ENCODE measurements at regions not wholly inside any gene's neighbourhood (a gene's known extent, or its start where the extent isn't known, plus 50 kb on each side); places are given as distances from the start of the nearest gene placed in this dataset.
"Not testable (repeated sequence)": the region's sequence is repeated elsewhere in the genome, so short reads cannot be mapped to it uniquely, and the experiment has no call there.

DNA sequence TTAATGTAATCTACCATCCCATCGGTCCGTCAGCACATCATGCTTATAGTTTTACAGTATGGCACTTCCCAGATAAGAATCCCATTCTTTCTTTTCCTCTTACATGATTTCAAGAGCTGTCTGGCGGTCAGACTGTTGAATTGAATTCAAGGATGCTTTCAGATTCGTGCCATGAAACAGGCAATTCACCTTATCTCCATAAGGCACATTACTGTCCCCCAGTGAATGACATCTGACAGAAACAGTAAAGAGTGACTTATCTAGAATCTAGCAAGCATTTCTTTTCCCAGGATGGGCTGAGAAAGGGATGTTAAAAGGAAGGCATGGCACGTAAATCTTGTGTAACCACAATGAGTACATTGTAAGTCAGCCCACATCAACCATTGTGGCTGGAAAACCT lies 61.1 kb upstream of the SEM1 start:
- no peak for DNase-seq
- no peak overlapping the region for H3K27ac Mint-ChIP-seq
- no peak for ATAC-seq (replicated peaks in 1 of 2)
- H3K4me3 Mint-ChIP-seq = no peak overlapping the region
- H3K4me1 Mint-ChIP-seq (ENCODE audit: low read depth) = no peaks in the 10 kb centered on the region
- peaks cover 0 to 2% of the 10 kb centered on the region in 2 donors for H3K36me3 Mint-ChIP-seq (ENCODE audit: insufficient read depth in 2 of 2)
- H3K9me3 Mint-ChIP-seq = no peaks in the 10 kb centered on the region
- peaks cover 60% of the 10 kb centered on the region for H3K27me3 Mint-ChIP-seq (ENCODE audit: low read depth)

DNA sequence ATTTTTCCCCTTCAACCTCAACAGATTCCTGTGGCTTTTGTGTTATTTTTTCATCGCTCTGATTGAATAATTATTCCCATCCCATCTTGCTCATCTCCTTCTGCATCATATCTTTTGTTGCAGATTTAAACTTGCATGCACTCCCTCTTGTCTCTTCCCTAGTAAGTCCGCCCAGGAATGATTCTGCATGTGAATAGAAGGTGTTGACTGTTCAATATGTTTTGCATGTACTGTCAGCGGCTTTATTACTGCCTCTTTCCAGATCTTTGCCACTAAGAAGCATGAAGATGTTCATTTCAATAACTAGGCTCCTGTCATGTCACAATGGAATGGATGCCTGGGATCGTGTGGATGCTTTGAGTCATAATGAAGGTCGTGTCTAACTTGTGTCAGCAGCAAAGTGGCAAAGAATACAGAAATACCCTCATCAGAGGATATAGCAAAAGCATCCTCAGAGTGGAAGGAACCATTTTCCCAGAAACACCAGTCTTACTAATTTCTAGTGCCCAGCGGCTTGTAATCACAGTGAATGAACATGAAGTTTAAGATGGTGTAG lies 62.6 kb upstream of the SEM1 start:
- ATAC-seq (replicated peaks in 1 of 2) = no peak
- H3K27me3 Mint-ChIP-seq (ENCODE audit: low read depth) = peaks cover 63% of the 10 kb centered on the region
- no peak overlapping the region for H3K27ac Mint-ChIP-seq
- no peak for DNase-seq
- peaks cover 0 to 2% of the 10 kb centered on the region in 2 donors for H3K36me3 Mint-ChIP-seq (ENCODE audit: insufficient read depth in 2 of 2)
- H3K4me3 Mint-ChIP-seq = no peak overlapping the region
- no peaks in the 10 kb centered on the region for H3K9me3 Mint-ChIP-seq
- H3K4me1 Mint-ChIP-seq (ENCODE audit: low read depth) = no peaks in the 10 kb centered on the region

DNA sequence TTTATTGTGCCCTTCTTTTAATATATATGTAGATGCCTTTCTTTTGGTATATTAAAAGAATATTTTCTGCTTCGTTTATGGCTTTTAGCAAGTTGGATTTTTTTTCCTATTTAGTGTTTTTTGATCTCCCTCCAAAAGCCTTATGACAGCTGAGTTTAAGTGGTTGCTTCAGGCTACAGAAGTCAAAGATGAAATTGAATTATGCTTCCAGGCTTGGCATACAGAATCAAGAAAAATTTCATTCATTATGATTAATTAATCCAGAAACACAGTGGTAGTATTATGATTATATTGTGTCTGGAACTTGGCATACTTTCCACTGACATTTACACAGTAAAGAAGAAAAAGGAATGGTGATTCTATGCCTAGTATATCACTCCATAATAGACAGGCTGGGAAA lies 63.8 kb upstream of the SEM1 start:
- Mint-ChIP-seq H3K4me1 (ENCODE audit: low read depth) (no peaks in the 10 kb centered on the region), H3K4me3 (no peak overlapping the region), H3K27ac (no peak overlapping the region), H3K27me3 (ENCODE audit: low read depth) (peaks cover 63% of the 10 kb centered on the region), H3K36me3 (ENCODE audit: insufficient read depth in 2 of 2) (peaks cover 0 to 2% of the 10 kb centered on the region in 2 donors), H3K9me3 (no peaks in the 10 kb centered on the region)
- no peak for DNase-seq
- ATAC-seq (replicated peaks in 1 of 2) = no peak

DNA sequence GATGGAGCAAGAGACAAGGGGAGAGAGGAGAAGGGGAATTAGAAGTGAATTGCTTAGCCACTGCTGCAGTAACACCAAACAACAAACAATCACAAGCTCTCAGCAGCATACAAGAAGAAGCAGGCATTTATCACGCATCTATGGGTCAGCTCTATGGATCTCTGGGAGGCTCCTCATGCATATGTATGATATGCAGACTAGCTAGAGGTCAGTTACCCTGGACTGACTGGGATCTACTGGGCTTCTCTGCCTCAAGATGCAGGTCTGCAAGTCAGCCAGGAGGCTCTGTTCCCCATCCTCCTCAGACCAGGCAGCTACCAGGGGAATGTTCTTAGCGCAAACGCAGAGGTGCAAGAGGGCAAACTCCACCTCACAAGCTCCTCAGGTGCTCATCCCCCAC lies 64.7 kb upstream of the SEM1 start:
- Mint-ChIP-seq H3K4me1 (ENCODE audit: low read depth) (no peaks in the 10 kb centered on the region), H3K9me3 (no peaks in the 10 kb centered on the region), H3K36me3 (ENCODE audit: insufficient read depth in 2 of 2) (no peaks in the 10 kb centered on the region), H3K27ac (no peak overlapping the region), H3K27me3 (ENCODE audit: low read depth) (peaks cover 56% of the 10 kb centered on the region), H3K4me3 (no peak overlapping the region)
- ATAC-seq (replicated peaks in 1 of 2) = no peak
- DNase-seq = no peak

DNA sequence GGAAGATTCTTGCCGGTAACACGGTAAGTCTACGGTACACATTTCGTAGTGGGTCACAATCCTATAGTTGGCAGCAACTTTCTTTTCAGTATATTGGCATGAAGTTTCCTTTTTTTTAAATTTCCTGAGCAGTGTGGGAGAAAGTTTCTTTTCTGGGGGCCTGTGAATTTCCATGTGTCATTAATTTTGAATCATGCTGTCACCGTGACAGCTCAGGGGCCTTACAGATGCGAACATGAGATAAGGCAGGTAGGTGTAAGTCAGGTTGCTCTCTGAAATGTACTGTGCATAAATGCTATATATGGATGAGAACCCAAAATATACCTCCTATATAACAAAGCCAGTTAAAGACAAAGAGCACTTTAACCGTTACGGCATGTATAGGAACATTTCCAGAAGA lies 65.4 kb upstream of the SEM1 start:
- no peaks in the 10 kb centered on the region for H3K36me3 Mint-ChIP-seq (ENCODE audit: insufficient read depth in 2 of 2)
- H3K27me3 Mint-ChIP-seq (ENCODE audit: low read depth) = peaks cover 49% of the 10 kb centered on the region
- H3K4me3 Mint-ChIP-seq = no peak overlapping the region
- no peaks in the 10 kb centered on the region for H3K4me1 Mint-ChIP-seq (ENCODE audit: low read depth)
- no peak overlapping the region for H3K27ac Mint-ChIP-seq
- H3K9me3 Mint-ChIP-seq = no peaks in the 10 kb centered on the region
- no peak for DNase-seq
- ATAC-seq (replicated peaks in 1 of 2) = no peak

DNA sequence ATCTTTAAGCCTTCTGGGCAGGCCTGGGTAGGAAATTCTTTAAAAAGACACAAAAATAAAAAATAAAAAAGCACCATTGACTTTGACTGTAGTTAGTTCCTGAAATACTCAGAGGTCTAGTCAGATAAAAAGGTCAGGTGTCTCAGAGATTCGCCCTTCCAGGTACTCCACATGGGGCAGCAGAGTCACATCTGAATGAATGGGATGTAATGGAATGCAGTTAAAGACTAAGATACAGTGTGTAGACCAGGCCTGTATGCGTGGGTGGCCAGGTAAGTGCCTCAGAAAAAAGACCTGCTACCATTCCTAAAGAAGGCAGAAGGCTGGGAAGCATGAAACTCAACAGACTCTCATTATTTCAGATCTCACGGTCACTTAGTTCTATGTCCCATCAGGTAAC lies 68.6 kb upstream of the SEM1 start:
- Mint-ChIP-seq H3K36me3 (ENCODE audit: insufficient read depth in 2 of 2) (no peaks in the 10 kb centered on the region), H3K27ac (no peak overlapping the region), H3K4me3 (no peak overlapping the region), H3K9me3 (no peaks in the 10 kb centered on the region), H3K4me1 (ENCODE audit: low read depth) (no peaks in the 10 kb centered on the region), H3K27me3 (ENCODE audit: low read depth) (peaks cover 26% of the 10 kb centered on the region)
- DNase-seq (no peak), ATAC-seq (replicated peaks in 1 of 2) (no peak)

DNA sequence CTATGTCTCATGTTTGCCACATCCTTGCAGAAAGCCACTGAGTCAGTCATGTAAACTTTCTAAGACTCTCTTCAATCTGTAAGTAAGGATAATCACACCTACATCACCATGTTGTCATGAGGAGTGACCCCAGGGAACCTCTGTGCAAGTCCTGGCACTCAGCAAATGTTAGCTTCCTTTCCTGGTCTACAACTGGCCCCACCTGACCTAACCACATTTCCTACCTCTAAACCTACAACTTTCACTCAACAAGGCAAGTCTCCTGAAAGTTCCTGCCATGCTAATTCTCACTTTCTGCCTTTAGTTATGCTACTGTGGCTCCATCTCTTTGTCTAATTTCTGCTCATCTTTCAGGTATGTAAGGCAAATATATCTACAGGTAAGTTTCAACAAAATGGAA lies 72.3 kb upstream of the SEM1 start:
- H3K9me3 Mint-ChIP-seq = no peaks in the 10 kb centered on the region
- H3K27me3 Mint-ChIP-seq (ENCODE audit: low read depth) = no peaks in the 10 kb centered on the region
- DNase-seq = no peak
- no peaks in the 10 kb centered on the region for H3K36me3 Mint-ChIP-seq (ENCODE audit: insufficient read depth in 2 of 2)
- no peak overlapping the region for H3K4me3 Mint-ChIP-seq
- ATAC-seq (replicated peaks in 1 of 2) = no peak
- no peaks in the 10 kb centered on the region for H3K4me1 Mint-ChIP-seq (ENCODE audit: low read depth)
- no peak overlapping the region for H3K27ac Mint-ChIP-seq

DNA sequence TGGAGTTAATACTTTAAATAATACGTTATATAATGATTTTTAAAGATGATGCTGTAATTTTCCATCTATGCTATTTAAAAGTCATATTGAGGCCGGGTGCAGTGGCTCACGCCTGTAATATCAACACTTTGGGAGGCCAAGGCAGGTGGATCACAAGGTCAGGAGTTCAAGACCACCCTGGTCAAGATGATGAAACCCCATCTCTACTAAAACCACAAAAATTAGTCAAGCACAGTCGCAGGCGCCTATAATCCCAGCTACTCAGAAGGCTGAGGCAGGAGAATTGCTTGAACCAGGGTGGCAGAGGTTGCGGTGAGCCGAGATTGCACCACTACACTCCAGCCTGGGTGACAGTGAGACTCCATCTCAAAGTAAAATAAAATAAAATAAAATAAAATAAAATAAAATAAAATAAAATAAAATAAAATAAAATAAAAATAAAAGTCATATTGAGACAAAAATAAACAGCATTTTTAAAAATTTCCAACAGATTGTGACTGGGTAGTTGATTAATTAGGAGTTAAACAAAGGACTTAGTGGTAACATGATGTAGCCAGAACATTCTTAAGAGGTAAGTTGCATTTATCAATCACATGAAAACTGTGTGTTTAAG lies 73.1 kb upstream of the SEM1 start:
- not testable (repeated sequence) for DNase-seq; H3K9me3 Mint-ChIP-seq; H3K27me3 Mint-ChIP-seq (ENCODE audit: low read depth); H3K27ac Mint-ChIP-seq; H3K4me1 Mint-ChIP-seq (ENCODE audit: low read depth); ATAC-seq (replicated peaks in 1 of 2); H3K36me3 Mint-ChIP-seq (ENCODE audit: insufficient read depth in 2 of 2); H3K4me3 Mint-ChIP-seq

DNA sequence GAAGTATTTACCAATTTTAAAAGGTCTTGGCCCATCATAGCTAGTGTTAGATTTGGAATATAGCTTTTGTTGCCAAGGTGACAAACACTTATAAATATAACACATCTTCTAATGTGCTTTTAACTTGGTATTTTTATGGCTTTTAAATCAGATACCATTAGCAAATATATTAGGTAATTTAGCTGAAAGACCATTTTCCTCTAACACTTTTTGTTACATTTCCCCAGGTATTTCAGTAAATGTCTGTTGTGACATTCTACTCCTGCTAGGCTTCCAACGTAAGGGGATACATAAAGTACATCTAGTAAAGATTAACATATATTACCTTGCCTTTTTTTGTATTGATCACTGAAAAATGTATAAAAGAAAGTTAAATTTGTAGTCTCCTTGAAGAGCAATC lies 75.0 kb upstream of the SEM1 start:
- no peaks in the 10 kb centered on the region for H3K4me1 Mint-ChIP-seq (ENCODE audit: low read depth)
- no peaks in the 10 kb centered on the region for H3K36me3 Mint-ChIP-seq (ENCODE audit: insufficient read depth in 2 of 2)
- H3K4me3 Mint-ChIP-seq = no peak overlapping the region
- no peak overlapping the region for H3K27ac Mint-ChIP-seq
- peaks cover 4% of the 10 kb centered on the region for H3K27me3 Mint-ChIP-seq (ENCODE audit: low read depth)
- H3K9me3 Mint-ChIP-seq = no peaks in the 10 kb centered on the region
- no peak for ATAC-seq (replicated peaks in 1 of 2)
- no peak for DNase-seq

DNA sequence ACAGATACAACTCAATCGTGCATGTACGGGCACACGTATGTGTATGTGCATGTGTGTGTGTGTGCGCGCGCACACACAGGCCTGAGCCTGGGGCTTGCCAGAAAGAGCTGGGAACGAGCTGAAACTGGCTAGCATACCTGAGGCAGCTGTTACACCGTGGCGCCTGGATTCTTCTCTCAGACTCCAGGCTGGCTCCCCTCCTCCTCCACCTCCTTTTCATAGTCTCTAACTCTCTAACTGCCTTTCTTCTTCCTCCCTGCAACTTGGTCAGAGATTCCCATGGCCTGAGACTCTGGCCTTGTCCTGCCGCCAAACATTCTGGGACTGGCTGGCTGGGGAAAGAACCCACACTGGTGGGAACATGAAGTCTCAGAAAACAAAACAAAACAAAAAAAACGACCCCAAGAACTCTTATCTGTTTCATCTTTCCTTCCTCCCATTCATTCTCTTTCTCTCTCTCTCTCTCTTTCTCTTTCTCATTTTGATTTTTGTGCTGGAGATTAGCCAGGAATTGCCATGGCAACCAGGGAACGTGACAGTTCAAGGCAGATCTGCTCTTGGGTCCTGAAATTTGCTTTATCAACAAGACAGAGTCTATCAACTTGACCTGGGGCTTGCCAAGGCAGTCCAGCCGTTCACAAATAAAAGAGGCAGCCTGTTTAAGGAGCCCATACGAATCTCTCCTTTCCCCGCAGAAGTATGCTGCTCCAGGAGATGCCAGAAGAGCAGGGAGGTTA lies 76.8 kb upstream of the SEM1 start:
- ATAC-seq (replicated peaks in 1 of 2) = no peak
- Mint-ChIP-seq H3K36me3 (ENCODE audit: insufficient read depth in 2 of 2) (no peaks in the 10 kb centered on the region), H3K27me3 (ENCODE audit: low read depth) (peaks cover 7% of the 10 kb centered on the region)

DNA sequence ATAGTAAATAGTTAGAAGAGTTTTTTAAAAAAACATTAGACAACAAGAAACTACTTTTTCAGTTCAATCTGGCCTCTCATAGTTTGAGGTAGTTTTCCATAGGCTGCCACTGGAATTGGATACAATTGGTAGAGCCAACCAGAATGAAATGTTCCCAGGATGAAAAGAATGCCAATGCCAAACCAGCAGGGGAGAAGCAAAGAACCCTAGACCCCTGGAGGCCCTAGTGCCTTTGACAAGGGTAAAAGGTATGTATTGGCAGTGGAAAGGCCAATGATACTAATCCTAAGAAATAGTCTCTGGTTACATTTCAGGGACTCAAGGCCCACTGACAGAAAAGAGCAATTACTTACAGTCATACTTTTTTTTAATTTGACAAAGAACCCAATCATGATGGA lies 77.4 kb upstream of the SEM1 start:
- no peaks in the 10 kb centered on the region for H3K36me3 Mint-ChIP-seq (ENCODE audit: insufficient read depth in 2 of 2)
- no peak overlapping the region for H3K27ac Mint-ChIP-seq
- ATAC-seq (replicated peaks in 1 of 2) (no peak), DNase-seq (no peak)
- H3K27me3 Mint-ChIP-seq (ENCODE audit: low read depth) = peaks cover 8% of the 10 kb centered on the region
- no peak overlapping the region for H3K4me3 Mint-ChIP-seq
- H3K9me3 Mint-ChIP-seq = no peaks in the 10 kb centered on the region
- H3K4me1 Mint-ChIP-seq (ENCODE audit: low read depth) = no peaks in the 10 kb centered on the region

More for the DNA sequence above, 76.8 kb upstream of the SEM1 start:
- H3K27ac Mint-ChIP-seq = no peak overlapping the region
- H3K9me3 Mint-ChIP-seq = no peaks in the 10 kb centered on the region
- DNase-seq = no peak
- no peak overlapping the region for H3K4me3 Mint-ChIP-seq
- no peaks in the 10 kb centered on the region for H3K4me1 Mint-ChIP-seq (ENCODE audit: low read depth)

DNA sequence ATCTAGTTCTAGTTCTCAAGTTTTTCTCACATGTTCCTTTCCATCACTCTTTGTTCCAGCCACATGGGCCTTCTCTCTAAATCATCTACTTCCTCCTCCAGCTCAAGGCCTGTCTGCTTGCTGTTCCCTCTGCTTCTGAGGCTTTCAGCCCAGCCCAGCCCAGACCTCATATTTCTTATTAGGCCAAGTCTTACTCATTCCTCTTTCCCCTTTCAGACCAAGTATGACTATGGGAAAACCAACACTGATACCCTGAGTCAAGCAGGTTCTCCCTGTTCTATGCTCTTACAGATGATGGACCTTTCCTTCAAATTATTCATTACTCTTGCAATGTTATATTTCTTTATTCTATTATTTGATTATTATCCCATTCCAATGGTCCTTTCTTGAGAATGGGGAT lies 80.3 kb upstream of the SEM1 start:
- Mint-ChIP-seq H3K27me3 (ENCODE audit: low read depth) (peaks cover 28% of the 10 kb centered on the region), H3K4me1 (ENCODE audit: low read depth) (no peaks in the 10 kb centered on the region), H3K27ac (no peak overlapping the region), H3K36me3 (ENCODE audit: insufficient read depth in 2 of 2) (no peaks in the 10 kb centered on the region), H3K4me3 (no peak overlapping the region), H3K9me3 (no peaks in the 10 kb centered on the region)
- ATAC-seq (replicated peaks in 1 of 2) (no peak), DNase-seq (no peak)

DNA sequence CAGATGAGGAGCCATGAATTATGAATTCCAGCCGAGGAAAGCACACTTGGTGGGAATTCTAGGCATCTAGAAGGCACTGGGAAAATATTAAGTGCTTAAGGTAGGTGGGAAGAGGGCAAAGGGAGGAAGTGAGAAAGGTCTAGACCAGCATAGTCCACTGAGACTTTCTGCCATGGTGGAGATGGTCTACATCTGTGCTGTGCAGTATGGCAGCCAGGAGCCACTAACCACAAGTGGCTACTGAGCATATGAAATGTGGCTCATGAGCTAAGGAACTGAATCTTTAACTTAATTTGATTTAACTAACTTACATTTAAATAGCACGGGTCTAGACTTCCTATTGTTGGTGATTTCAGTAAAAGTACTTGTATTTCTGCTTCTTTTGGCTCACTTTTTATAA lies 82.5 kb upstream of the SEM1 start:
- Mint-ChIP-seq H3K27ac (no peak overlapping the region), H3K9me3 (no peaks in the 10 kb centered on the region), H3K4me1 (ENCODE audit: low read depth) (no peaks in the 10 kb centered on the region), H3K36me3 (ENCODE audit: insufficient read depth in 2 of 2) (no peaks in the 10 kb centered on the region), H3K4me3 (no peak overlapping the region), H3K27me3 (ENCODE audit: low read depth) (peaks cover 33% of the 10 kb centered on the region)
- DNase-seq (no peak), ATAC-seq (replicated peaks in 1 of 2) (no peak)

DNA sequence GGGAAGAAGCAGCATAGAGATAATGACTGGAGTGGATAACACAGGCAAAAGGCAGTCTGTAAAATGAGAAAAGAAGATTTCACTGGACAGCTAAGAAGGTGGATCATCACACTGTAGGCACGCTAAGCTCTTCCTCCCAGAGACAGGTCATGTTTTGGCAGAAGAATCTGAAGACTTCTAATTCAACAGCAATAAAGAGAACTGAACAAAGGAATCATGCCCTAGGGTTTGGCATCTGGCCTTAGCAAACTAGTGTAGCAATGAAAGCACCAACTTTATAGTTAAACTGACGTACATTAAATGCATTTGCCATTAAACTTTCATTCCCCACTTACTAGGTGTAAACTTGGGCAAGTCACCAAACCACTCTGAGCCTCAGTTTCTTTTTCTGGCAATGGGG lies 84.4 kb upstream of the SEM1 start:
- H3K4me3 Mint-ChIP-seq = no peak overlapping the region
- no peak overlapping the region for H3K27ac Mint-ChIP-seq
- peaks cover 43% of the 10 kb centered on the region for H3K27me3 Mint-ChIP-seq (ENCODE audit: low read depth)
- ATAC-seq (replicated peaks in 1 of 2) = no peak
- no peak for DNase-seq
- no peaks in the 10 kb centered on the region for H3K4me1 Mint-ChIP-seq (ENCODE audit: low read depth)
- H3K36me3 Mint-ChIP-seq (ENCODE audit: insufficient read depth in 2 of 2) = no peaks in the 10 kb centered on the region
- no peaks in the 10 kb centered on the region for H3K9me3 Mint-ChIP-seq

Measured in activated T-cell treated with anti-CD3 and anti-CD28 coated beads, Interleukin-2, amount 50 U/mL, for 72 hours (primary cell).